Liver (tissue), 2 donors: ENCODE measurements at regions not wholly inside any gene's neighbourhood (a gene's known extent, or its start where the extent isn't known, plus 50 kb on each side); places are given as distances from the start of the nearest gene placed in this dataset.

Experiments
- MAX ChIP-seq: IDR thresholded peaks from 2 replicates; pipeline ENCODE4 v1.6.1; 2016; ENCODE audit warnings: antibody characterized with exemption
- RAD21 ChIP-seq, 2 donors: IDR thresholded peaks; 2 replicates each; pipeline ENCODE4 v1.6.1; 2016; ENCODE audit warnings: antibody characterized with exemption in 2 of 2, mild to moderate bottlenecking in 2 of 2
- donor health status: healthy.

- TF ChIP-seq MAX = no peak
- no peak for TF ChIP-seq RAD21 (IDR thresholded peaks at IDR 0.05)
These were observed 1255.7 kb downstream of the ZPLD1 start for GRCh38 chr3:103690536-103690935.
